Stomach (tissue), 4 donors: ENCODE measurements at regions not wholly inside any gene's neighbourhood (a gene's known extent, or its start where the extent isn't known, plus 50 kb on each side); places are given as distances from the start of the nearest gene placed in this dataset.

ENCODE experiments used
- CTCF ChIP-seq, 7 experiments: fragments of 450-650 bp in 4 of 7; fragments of 200-600 bp in 3 of 7; sonication (generic) in 3 of 7; IDR thresholded peaks; one replicate each; pipeline ENCODE4 v1.5.1; 2016 to 2019; ENCODE audit warnings: antibody characterized with exemption in 7 of 7, control low read depth in 2 of 7, mild to moderate bottlenecking in 1 of 7
- POLR2AphosphoS5 ChIP-seq, 3 donors: sonication (generic); formaldehyde crosslinking; IDR thresholded peaks; one replicate each; pipeline ENCODE4 v1.6.1; 2016; ENCODE audit warnings: antibody characterized with exemption in 3 of 3

GRCh38 chr14:95397325-95397724 is 77.6 kb upstream of the CLMN start:
- TF ChIP-seq CTCF (IDR thresholded peaks at IDR 0.05), result no peak
- TF ChIP-seq POLR2AphosphoS5 (IDR thresholded peaks at IDR 0.05), result no peak
